GM10248 (cell line): ENCODE measurements at regions not wholly inside any gene's neighbourhood (a gene's known extent, or its start where the extent isn't known, plus 50 kb on each side); places are given as distances from the start of the nearest gene placed in this dataset.

ENCODE experiments used
- CTCF ChIA-PET: fragments of 300-600 bp; sonication (Branson Sonifier 250); formaldehyde crosslinking; extraction: SDS; loops from one replicate; lab custom pipeline; 2021; ENCODE audit warnings: antibody characterized with exemption; lab: Yijun Ruan, JAX
- POLR2A ChIA-PET: fragments of 350-650 bp; sonication (Branson Sonifier 250); formaldehyde crosslinking; extraction: SDS; loops from one replicate; lab custom pipeline; 2020; ENCODE audit warnings: antibody characterized with exemption; lab: Yijun Ruan, JAX
- DNase-seq: peaks from one replicate; pipeline ENCODE4 v3.0.0; 2012; ENCODE audit errors: extremely low spot score
- TF ChIP-seq, protein P1 (sequence below): IDR thresholded peaks from 2 replicates; pipeline ENCODE4 v1.5.1; 2012; ENCODE audit warnings: mild to moderate bottlenecking, low read depth; ENCODE audit errors: extremely low read depth, missing control alignments, control extremely low read depth

DNA sequence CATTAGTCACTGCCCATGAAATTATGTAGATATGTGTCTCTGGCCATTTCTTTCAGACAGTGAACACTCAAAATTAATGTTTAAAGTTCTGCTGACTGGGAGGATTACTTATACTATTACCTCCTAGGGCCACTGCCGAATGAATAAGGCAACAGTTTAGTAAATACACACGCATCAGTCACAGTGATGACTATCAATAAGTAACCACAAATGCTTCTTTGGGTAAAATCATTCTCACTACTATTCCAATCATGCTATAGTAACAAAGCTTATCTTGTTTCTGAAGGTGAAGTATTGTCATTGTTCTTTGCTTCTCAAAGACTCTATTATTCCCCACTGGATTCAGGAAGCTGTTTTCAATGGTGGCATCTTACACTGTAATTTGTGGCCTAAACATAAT is 478.8 kb downstream of the EPHA3 start:
- CTCF ChIA-PET, result no interaction called here
- POLR2A ChIA-PET, result no interaction called here
- TF ChIP-seq, protein P1, sequence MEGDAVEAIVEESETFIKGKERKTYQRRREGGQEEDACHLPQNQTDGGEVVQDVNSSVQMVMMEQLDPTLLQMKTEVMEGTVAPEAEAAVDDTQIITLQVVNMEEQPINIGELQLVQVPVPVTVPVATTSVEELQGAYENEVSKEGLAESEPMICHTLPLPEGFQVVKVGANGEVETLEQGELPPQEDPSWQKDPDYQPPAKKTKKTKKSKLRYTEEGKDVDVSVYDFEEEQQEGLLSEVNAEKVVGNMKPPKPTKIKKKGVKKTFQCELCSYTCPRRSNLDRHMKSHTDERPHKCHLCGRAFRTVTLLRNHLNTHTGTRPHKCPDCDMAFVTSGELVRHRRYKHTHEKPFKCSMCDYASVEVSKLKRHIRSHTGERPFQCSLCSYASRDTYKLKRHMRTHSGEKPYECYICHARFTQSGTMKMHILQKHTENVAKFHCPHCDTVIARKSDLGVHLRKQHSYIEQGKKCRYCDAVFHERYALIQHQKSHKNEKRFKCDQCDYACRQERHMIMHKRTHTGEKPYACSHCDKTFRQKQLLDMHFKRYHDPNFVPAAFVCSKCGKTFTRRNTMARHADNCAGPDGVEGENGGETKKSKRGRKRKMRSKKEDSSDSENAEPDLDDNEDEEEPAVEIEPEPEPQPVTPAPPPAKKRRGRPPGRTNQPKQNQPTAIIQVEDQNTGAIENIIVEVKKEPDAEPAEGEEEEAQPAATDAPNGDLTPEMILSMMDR, result no peak
- DNase-seq, result no peak

DNA sequence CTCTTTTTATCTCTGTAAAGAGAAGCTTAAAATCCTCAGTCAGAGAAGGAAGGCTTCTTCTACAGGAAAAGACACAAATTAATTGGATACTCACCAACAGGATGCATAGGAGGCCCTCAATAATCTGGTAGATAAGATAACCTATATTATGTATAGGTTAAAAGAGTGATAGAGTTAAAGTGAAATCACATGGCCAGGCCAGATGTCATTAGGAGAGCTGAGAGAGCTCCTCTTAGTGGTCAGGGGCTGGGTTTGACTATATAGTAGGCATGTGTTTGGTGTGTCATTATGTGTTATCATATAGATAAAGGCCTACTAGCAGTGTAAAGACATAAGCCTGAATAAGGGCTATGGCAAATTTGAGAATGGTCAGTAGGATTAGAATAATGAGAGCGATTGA is 479.3 kb downstream of the EPHA3 start:
- no peak for DNase-seq
- ChIA-PET CTCF (interaction anchor here (1.0 kb wide), 1 partner anchor 27 kb away, joined by 3 read pairs; no protein-coding TSS in a partner anchor), POLR2A (no interaction called here)
- TF ChIP-seq, protein P1, result no peak

DNA sequence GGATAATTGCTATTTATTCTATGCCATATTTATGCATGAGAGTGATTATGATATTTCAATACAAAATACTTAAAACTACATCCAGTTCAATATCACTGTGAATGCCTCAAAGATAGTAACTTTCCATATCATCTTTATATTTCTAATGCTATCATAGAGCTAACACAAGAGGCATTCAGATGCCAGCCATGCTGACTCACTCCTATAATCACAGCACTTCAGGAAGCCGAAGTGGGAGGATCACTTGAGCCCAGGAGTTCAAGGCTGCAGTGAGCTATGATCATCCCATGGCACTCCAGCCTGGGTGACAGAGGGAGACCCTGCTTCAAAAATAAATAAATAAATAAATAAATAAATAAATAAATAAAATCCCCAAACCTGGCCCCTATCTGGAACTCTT is 498.7 kb downstream of the EPHA3 start:
- no peak for DNase-seq
- ChIA-PET POLR2A (no interaction called here), CTCF (interaction anchor here (1.5 kb wide), 1 partner anchor 12 kb away, joined by 4 read pairs; no protein-coding TSS in a partner anchor)
- TF ChIP-seq, protein P1, result no peak

DNA sequence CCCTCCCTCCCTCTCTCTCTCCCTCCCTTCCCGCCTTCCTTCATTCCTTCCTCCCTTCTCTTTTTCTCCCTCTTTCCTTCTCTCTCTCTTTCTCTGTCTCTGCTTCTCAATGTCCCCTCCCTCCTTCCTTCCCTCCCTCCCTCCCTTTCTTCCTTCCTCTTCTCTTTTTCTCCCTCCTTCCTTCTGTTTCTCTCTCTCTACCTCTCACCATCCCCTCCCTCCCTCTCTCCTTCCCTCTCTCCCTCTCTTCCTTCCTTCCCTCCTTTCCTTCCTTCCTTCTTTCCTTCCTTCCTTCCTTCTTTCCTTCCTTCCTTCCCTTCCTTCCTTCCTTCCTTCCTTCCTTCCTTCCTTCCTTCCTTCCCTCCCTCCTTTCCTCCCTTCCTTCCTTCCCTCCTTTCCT is 504.6 kb downstream of the EPHA3 start:
- POLR2A ChIA-PET, result no interaction called here
- CTCF ChIA-PET, result no interaction called here
- TF ChIP-seq, protein P1, result no peak
- DNase-seq, result no peak

DNA sequence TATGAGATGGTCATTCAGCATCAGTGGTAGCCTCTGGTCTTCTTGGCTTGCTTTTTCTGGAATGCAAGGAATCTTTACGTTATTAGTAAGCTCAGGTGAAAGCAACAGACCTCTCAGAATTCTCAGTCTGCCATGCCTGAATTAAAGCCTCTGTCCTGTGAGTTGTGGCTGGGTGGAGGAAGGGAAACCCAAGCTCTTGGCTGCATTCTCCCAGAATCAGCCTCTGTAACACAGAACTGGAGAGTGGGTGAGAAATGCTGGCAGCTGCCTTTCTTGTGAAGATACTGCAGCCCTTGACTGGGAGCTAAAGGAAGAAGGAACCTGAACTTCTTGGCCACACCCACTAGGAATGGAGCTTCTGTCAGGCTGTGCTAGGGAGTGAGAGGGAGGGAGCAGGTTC is 505.8 kb downstream of the EPHA3 start:
- CTCF ChIA-PET, result interaction anchor here (1.1 to 1.6 kb wide), 4 partner anchors 10 to 26 kb away, joined by 3 to 5 read pairs (median 4); no protein-coding TSS in a partner anchor
- DNase-seq, result no peak
- TF ChIP-seq, protein P1, result no peak
- POLR2A ChIA-PET, result no interaction called here

DNA sequence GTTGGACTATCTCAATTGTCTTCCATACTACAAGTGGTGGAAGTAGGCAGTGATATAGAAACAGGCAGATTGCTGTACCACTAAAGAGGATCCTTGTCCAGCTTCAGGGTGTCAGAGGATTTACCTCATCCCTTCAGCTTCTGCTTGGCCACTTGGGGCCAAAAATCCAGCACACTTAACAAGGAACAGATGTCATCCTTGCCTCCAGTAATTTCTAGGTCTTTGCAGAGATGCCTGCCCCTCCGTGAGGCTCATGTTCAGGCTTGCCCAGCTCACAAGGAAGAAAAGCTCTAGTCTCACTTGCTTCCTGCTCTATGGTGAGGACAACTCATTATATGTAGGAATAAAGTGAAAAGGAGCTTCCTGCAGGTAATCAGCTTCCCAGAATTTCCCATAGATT is 510.3 kb downstream of the EPHA3 start:
- no peak for DNase-seq
- CTCF ChIA-PET, result interaction anchor here (1.3 kb wide), 1 partner anchor 12 kb away, joined by 4 read pairs; no protein-coding TSS in a partner anchor
- POLR2A ChIA-PET, result no interaction called here

More for the DNA sequence above, 510.3 kb downstream of the EPHA3 start:
- TF ChIP-seq, protein P1, result no peak
